Liver (tissue), 8 donors: ENCODE measurements at regions not wholly inside any gene's neighbourhood (a gene's known extent, or its start where the extent isn't known, plus 50 kb on each side); places are given as distances from the start of the nearest gene placed in this dataset.

Experiments used
- DNase-seq: peaks from one replicate; pipeline ENCODE4 v3.0.0-alpha.2; 2017; ENCODE audit warnings: low spot score
- H3K27ac ChIP-seq, 2 donors: one replicate each; pipeline ENCODE4 v1.7.0; 2013; ENCODE audit warnings: inconsistent platforms in 2 of 2, low read length in 2 of 2, control low read depth in 1 of 2, low read depth in 1 of 2, mild to moderate bottlenecking in 1 of 2
- H3K27me3 ChIP-seq, 4 donors: one replicate each; pipeline versions ENCODE4 v1.6.1 to v1.7.0; 2013; ENCODE audit warnings: low read length in 3 of 4, inconsistent platforms in 1 of 4, mild to moderate bottlenecking in 1 of 4, moderate library complexity in 1 of 4; ENCODE audit not compliant: control insufficient read depth in 4 of 4, insufficient read depth in 4 of 4
- H3K36me3 ChIP-seq, 4 donors: one replicate each; pipeline versions ENCODE4 v1.6.1 to v1.7.0; 2013; ENCODE audit warnings: low read length in 3 of 4, mild to moderate bottlenecking in 3 of 4, low read depth in 1 of 4, moderate library complexity in 1 of 4; ENCODE audit not compliant: control insufficient read depth in 4 of 4, insufficient read depth in 3 of 4
- H3K4me1 ChIP-seq, 4 donors: one replicate each; pipeline versions ENCODE4 v1.6.1 to v1.7.0; 2013; ENCODE audit warnings: low read length in 3 of 4, mild to moderate bottlenecking in 3 of 4, moderate library complexity in 1 of 4; ENCODE audit not compliant: control insufficient read depth in 4 of 4, insufficient read depth in 4 of 4
- H3K4me3 ChIP-seq, 3 donors: one replicate each; pipeline versions ENCODE4 v1.6.1 to v1.7.0; 2013; ENCODE audit warnings: low read length in 3 of 3, control low read depth in 1 of 3, low read depth in 1 of 3, mild to moderate bottlenecking in 1 of 3
- H3K9ac ChIP-seq, 2 donors: one replicate each; pipeline ENCODE4 v1.7.0; 2013; ENCODE audit warnings: low read length in 2 of 2, mild to moderate bottlenecking in 2 of 2, moderate library complexity in 2 of 2, control low read depth in 1 of 2, low read depth in 1 of 2
- H3K9me3 ChIP-seq, 4 donors: one replicate each; pipeline versions ENCODE4 v1.6.1 to v1.7.0; 2013; ENCODE audit warnings: low read length in 3 of 4; ENCODE audit not compliant: control insufficient read depth in 4 of 4
- EGR1 ChIP-seq, 2 donors: IDR thresholded peaks; 2 replicates each; pipeline ENCODE4 v1.6.1; 2016 to 2018; ENCODE audit warnings: antibody characterized with exemption in 2 of 2, low read depth in 2 of 2
- FOXA1 ChIP-seq: IDR thresholded peaks from 2 replicates; pipeline ENCODE4 v1.6.1; 2016; ENCODE audit warnings: antibody characterized with exemption
- FOXA2 ChIP-seq: IDR thresholded peaks from 2 replicates; pipeline ENCODE4 v1.6.1; 2016; ENCODE audit warnings: antibody characterized with exemption
- GABPA ChIP-seq, 2 donors: IDR thresholded peaks in 1 of 2; conservative IDR thresholded peaks in 1 of 2; 2 replicates each; pipeline ENCODE4 v1.6.1; 2016; ENCODE audit warnings: antibody characterized with exemption in 2 of 2, mild to moderate bottlenecking in 1 of 2, moderate library complexity in 1 of 2
- HNF4A ChIP-seq, 2 donors: conservative IDR thresholded peaks; 2 replicates each; pipeline ENCODE4 v1.6.1; 2016; ENCODE audit warnings: antibody characterized with exemption in 2 of 2, mild to moderate bottlenecking in 2 of 2
- HNF4G ChIP-seq: IDR thresholded peaks from 2 replicates; pipeline ENCODE4 v1.6.1; 2016; ENCODE audit warnings: antibody characterized with exemption
- JUND ChIP-seq, 2 donors: IDR thresholded peaks; 2 replicates each; pipeline ENCODE4 v1.6.1; 2016; ENCODE audit warnings: antibody characterized with exemption in 2 of 2
- NR2F2 ChIP-seq: IDR thresholded peaks from 2 replicates; pipeline ENCODE4 v1.6.1; 2016; ENCODE audit warnings: antibody characterized with exemption
- RAD21 ChIP-seq, 2 donors: IDR thresholded peaks; 2 replicates each; pipeline ENCODE4 v1.6.1; 2016; ENCODE audit warnings: antibody characterized with exemption in 2 of 2, mild to moderate bottlenecking in 2 of 2
- RXRA ChIP-seq, 2 donors: IDR thresholded peaks; 2 replicates each; pipeline ENCODE4 v1.6.1; 2017 to 2018; ENCODE audit warnings: antibody characterized with exemption in 2 of 2, mild to moderate bottlenecking in 1 of 2
- SP1 ChIP-seq: IDR thresholded peaks from 2 replicates; pipeline ENCODE4 v1.6.1; 2018; ENCODE audit warnings: antibody characterized with exemption, mild to moderate bottlenecking
- TAF1 ChIP-seq: conservative IDR thresholded peaks from 2 replicates; pipeline ENCODE4 v1.6.1; 2016; ENCODE audit warnings: antibody characterized with exemption, mild to moderate bottlenecking
- YY1 ChIP-seq: IDR thresholded peaks from 2 replicates; pipeline ENCODE4 v1.6.1; 2016; ENCODE audit warnings: antibody characterized with exemption, mild to moderate bottlenecking
- WGBS: extraction: QIAGEN DNeasy Blood & Tissue Kit; methylation state at CpG from one replicate; pipeline ENCODE4 v1.1.7; 2013; 5-methylcytosine and 5-hydroxymethylcytosine counted together
- TF ChIP-seq, protein P1 (sequence below): IDR thresholded peaks from 2 replicates; pipeline ENCODE4 v1.6.1; 2016; ENCODE audit warnings: antibody characterized with exemption
- TF ChIP-seq, protein P2 (sequence below): fragments of 150-350 bp; IDR thresholded peaks from 2 replicates; pipeline ENCODE4 v1.5.1; 2017; ENCODE audit warnings: improper control_type of control experiment, low read depth, low read length; ENCODE audit not compliant: missing input control
- TF ChIP-seq, protein P3 (sequence below): IDR thresholded peaks from 2 replicates; pipeline ENCODE4 v1.6.1; 2016; ENCODE audit warnings: antibody characterized with exemption
- TF ChIP-seq, protein P4 (sequence below): IDR thresholded peaks from 2 replicates; pipeline ENCODE4 v1.6.1; 2016; ENCODE audit warnings: antibody characterized with exemption
- TF ChIP-seq, protein P5 (sequence below): IDR thresholded peaks from 2 replicates; pipeline ENCODE4 v1.6.1; 2016; ENCODE audit warnings: antibody characterized with exemption, mild to moderate bottlenecking
- donor health status: healthy.
- donor health status: healthy.
- donor health status: healthy.
- donor health status: healthy.
- donor health status: healthy.

DNA sequence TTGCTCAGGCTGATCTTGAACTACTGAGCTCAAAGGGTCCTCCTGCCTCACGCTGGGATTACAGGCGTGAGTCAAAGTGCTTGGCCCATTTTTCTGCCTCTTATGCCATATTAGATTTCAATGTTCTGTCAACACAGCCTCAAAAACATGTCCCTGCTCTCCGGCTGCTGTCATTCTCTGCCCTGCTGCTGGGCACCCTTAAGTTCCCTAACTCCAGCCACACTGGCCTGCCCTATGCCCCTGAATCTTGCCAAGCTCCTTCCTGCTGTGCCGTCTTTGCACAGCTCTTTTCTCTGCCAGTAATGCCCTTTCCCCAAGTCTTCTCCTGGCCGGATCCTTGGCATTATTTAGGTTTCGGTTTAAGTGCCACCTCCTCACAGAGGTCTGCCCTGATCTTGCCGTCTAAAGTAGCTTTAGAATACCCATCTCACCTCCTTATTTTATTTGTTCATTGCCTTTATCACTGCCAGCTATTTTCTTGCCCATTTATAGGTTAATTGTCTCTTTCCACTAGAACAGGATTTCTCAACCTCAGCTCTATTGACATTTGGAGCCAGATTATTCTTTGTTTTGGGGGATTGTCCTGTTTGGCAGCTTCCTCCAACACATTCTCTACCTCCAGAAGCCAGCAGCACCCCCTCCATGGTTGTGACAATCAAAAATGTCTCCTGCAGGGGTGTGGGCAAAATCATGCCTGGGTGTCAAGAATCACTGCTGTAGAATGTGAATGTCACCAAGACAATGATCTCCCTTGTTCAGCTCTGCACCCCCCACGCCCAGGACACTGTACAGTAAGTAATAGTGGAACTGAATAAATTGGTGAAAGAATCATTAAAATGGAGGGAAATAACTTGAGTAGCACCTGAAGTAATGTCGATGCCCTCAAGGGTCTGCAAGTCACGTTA is 168.2 kb downstream of the CYLD start:
- no peaks in the 10 kb centered on the region for H3K27me3 ChIP-seq
- peaks cover 1 to 19% (median 17%) of the 10 kb centered on the region in 4 donors for H3K4me1 ChIP-seq
- H3K36me3 ChIP-seq: peaks cover 0 to 1% (median 0%) of the 10 kb centered on the region in 4 donors
- peak; percentile 77 for TF ChIP-seq FOXA2
- TF ChIP-seq RAD21 (IDR thresholded peaks at IDR 0.05): peak in 1 of 2 donors; percentile 50
- TF ChIP-seq HNF4G: no peak
- TF ChIP-seq GABPA (IDR thresholded peaks at IDR 0.05 in 1 of 2, conservative IDR thresholded peaks at IDR 0.05 in 1 of 2): no peak
- TF ChIP-seq, protein P1, sequence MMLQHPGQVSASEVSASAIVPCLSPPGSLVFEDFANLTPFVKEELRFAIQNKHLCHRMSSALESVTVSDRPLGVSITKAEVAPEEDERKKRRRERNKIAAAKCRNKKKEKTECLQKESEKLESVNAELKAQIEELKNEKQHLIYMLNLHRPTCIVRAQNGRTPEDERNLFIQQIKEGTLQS: no peak
- TF ChIP-seq EGR1 (IDR thresholded peaks at IDR 0.05; ENCODE audit: low read depth in 2 of 2): no peak
- no peak for TF ChIP-seq TAF1
- TF ChIP-seq FOXA1: peak; percentile 37
- TF ChIP-seq, protein P2, sequence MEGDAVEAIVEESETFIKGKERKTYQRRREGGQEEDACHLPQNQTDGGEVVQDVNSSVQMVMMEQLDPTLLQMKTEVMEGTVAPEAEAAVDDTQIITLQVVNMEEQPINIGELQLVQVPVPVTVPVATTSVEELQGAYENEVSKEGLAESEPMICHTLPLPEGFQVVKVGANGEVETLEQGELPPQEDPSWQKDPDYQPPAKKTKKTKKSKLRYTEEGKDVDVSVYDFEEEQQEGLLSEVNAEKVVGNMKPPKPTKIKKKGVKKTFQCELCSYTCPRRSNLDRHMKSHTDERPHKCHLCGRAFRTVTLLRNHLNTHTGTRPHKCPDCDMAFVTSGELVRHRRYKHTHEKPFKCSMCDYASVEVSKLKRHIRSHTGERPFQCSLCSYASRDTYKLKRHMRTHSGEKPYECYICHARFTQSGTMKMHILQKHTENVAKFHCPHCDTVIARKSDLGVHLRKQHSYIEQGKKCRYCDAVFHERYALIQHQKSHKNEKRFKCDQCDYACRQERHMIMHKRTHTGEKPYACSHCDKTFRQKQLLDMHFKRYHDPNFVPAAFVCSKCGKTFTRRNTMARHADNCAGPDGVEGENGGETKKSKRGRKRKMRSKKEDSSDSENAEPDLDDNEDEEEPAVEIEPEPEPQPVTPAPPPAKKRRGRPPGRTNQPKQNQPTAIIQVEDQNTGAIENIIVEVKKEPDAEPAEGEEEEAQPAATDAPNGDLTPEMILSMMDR: no peak
- peak; percentile 51 for TF ChIP-seq YY1
- TF ChIP-seq, protein P3, sequence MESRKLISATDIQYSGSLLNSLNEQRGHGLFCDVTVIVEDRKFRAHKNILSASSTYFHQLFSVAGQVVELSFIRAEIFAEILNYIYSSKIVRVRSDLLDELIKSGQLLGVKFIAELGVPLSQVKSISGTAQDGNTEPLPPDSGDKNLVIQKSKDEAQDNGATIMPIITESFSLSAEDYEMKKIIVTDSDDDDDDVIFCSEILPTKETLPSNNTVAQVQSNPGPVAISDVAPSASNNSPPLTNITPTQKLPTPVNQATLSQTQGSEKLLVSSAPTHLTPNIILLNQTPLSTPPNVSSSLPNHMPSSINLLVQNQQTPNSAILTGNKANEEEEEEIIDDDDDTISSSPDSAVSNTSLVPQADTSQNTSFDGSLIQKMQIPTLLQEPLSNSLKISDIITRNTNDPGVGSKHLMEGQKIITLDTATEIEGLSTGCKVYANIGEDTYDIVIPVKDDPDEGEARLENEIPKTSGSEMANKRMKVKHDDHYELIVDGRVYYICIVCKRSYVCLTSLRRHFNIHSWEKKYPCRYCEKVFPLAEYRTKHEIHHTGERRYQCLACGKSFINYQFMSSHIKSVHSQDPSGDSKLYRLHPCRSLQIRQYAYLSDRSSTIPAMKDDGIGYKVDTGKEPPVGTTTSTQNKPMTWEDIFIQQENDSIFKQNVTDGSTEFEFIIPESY: peak; percentile 36
- TF ChIP-seq RXRA (IDR thresholded peaks at IDR 0.05): peak in 1 of 2 donors; percentile 58
- TF ChIP-seq, protein P4, sequence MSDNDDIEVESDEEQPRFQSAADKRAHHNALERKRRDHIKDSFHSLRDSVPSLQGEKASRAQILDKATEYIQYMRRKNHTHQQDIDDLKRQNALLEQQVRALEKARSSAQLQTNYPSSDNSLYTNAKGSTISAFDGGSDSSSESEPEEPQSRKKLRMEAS: no peak
- TF ChIP-seq HNF4A (conservative IDR thresholded peaks at IDR 0.05): peak; percentile 30 to 34
- TF ChIP-seq, protein P5, sequence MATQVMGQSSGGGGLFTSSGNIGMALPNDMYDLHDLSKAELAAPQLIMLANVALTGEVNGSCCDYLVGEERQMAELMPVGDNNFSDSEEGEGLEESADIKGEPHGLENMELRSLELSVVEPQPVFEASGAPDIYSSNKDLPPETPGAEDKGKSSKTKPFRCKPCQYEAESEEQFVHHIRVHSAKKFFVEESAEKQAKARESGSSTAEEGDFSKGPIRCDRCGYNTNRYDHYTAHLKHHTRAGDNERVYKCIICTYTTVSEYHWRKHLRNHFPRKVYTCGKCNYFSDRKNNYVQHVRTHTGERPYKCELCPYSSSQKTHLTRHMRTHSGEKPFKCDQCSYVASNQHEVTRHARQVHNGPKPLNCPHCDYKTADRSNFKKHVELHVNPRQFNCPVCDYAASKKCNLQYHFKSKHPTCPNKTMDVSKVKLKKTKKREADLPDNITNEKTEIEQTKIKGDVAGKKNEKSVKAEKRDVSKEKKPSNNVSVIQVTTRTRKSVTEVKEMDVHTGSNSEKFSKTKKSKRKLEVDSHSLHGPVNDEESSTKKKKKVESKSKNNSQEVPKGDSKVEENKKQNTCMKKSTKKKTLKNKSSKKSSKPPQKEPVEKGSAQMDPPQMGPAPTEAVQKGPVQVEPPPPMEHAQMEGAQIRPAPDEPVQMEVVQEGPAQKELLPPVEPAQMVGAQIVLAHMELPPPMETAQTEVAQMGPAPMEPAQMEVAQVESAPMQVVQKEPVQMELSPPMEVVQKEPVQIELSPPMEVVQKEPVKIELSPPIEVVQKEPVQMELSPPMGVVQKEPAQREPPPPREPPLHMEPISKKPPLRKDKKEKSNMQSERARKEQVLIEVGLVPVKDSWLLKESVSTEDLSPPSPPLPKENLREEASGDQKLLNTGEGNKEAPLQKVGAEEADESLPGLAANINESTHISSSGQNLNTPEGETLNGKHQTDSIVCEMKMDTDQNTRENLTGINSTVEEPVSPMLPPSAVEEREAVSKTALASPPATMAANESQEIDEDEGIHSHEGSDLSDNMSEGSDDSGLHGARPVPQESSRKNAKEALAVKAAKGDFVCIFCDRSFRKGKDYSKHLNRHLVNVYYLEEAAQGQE: no peak
- TF ChIP-seq NR2F2: no peak
- TF ChIP-seq SP1: peak; percentile 57
- TF ChIP-seq JUND (IDR thresholded peaks at IDR 0.05): no peak
- H3K9me3 ChIP-seq: no peaks in the 10 kb centered on the region
- 36% methylated on average over 10 of the region's 10 CpGs for WGBS
- H3K4me3 ChIP-seq: peak overlapping the region in 1 of 3 donors; percentile 15
- no peak overlapping the region for H3K9ac ChIP-seq
- no peak for DNase-seq
- H3K27ac ChIP-seq: peak overlapping the region; percentile 9 to 51
